Urinary bladder (tissue), 3 donors: ENCODE measurements at regions not wholly inside any gene's neighbourhood (a gene's known extent, or its start where the extent isn't known, plus 50 kb on each side); places are given as distances from the start of the nearest gene placed in this dataset.

Experiments
- DNase-seq: peaks from one replicate; pipeline ENCODE4 v3.0.0-alpha.2; 2015; ENCODE audit errors: extremely low spot score
- H3K27ac ChIP-seq: one replicate; pipeline ENCODE4 v1.5.1; 2013; ENCODE audit warnings: low read depth, mild to moderate bottlenecking, moderate library complexity
- H3K36me3 ChIP-seq: one replicate; pipeline ENCODE4 v1.6.1; 2013; ENCODE audit warnings: mild to moderate bottlenecking, moderate library complexity; ENCODE audit not compliant: insufficient read depth
- H3K4me1 ChIP-seq: one replicate; pipeline ENCODE4 v1.6.1; 2013; ENCODE audit warnings: mild to moderate bottlenecking, moderate library complexity; ENCODE audit not compliant: insufficient read depth
- H3K4me3 ChIP-seq: one replicate; pipeline ENCODE4 v1.5.1; 2013; ENCODE audit warnings: low read depth, low read length
- WGBS: extraction: QIAGEN DNeasy Blood & Tissue Kit; methylation state at CpG from one replicate; pipeline ENCODE4 v1.1.7; 2013; 5-methylcytosine and 5-hydroxymethylcytosine counted together
- donor health status: healthy with polysubstance abuse.
- donor health status: healthy.

DNA sequence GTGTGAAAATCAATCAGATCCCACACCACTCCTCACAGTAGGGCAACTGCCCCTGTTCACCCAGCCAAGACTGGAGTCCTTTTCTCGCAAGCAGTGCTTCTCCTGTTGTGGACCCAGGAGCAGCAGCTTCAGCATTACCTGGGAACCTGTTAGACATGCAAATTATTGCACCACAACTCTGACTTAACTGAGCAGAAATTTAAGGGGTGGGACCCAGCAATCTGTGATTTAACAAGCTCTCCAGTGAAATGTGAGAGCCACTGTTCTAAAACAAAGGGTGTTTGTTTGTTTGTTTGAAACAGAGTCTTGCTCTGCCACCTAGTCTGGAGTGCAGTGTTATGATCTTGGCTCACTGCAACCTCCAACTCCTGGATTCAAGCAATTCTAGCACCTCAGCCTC lies 591.4 kb downstream of the SOX6 start:
- no peak overlapping the region for H3K27ac ChIP-seq
- H3K4me3 ChIP-seq = no peak overlapping the region
- H3K4me1 ChIP-seq = no peaks in the 10 kb centered on the region
- 94% methylated on average over 1 of the region's 1 CpG for WGBS
- no peaks in the 10 kb centered on the region for H3K36me3 ChIP-seq
- DNase-seq = no peak

GRCh38 chr11:15765530-15765929 lies 590.8 kb downstream of the SOX6 start:
- no peaks in the 10 kb centered on the region for H3K4me1 ChIP-seq
- whole genome bisulfite sequencing = 84% methylated on average over 3 of the region's 3 CpGs
- H3K36me3 ChIP-seq = no peaks in the 10 kb centered on the region
- no peak overlapping the region for H3K4me3 ChIP-seq
- DNase-seq = no peak
- H3K27ac ChIP-seq = no peak overlapping the region

DNA sequence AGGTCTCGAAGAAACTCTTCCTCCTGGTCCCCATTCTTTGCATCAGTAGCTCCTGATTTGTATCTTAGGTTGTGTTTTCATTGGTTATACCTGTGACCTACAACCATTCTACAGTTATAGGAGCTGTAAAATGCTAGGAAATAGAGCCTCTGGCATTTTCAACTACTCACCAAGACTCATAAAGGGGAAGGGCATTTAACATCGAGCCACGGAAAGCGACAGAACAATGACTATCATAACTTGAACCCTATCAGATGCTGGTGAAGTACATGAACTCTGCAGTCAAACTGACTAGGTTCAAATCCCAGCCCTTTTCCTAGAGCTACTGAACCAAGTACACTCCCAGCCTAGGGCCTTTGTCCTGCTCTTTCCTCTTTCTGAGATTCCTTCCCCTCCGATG lies 588.0 kb downstream of the SOX6 start:
- no peak for DNase-seq
- no peak overlapping the region for H3K27ac ChIP-seq
- 95% methylated on average over 5 of the region's 5 CpGs for WGBS
- H3K36me3 ChIP-seq = no peaks in the 10 kb centered on the region
- no peak overlapping the region for H3K4me3 ChIP-seq
- no peaks in the 10 kb centered on the region for H3K4me1 ChIP-seq

GRCh38 chr11:15769203-15769602 lies 587.1 kb downstream of the SOX6 start:
- no peaks in the 10 kb centered on the region for H3K36me3 ChIP-seq
- no peak overlapping the region for H3K4me3 ChIP-seq
- 86% methylated on average over 3 of the region's 3 CpGs for WGBS
- H3K4me1 ChIP-seq = no peaks in the 10 kb centered on the region
- no peak overlapping the region for H3K27ac ChIP-seq
- peak; percentile 57 for DNase-seq

- WGBS = 94% methylated on average over 1 of the region's 1 CpG
- Histone ChIP-seq H3K36me3 (no peaks in the 10 kb centered on the region), H3K27ac (no peak overlapping the region), H3K4me3 (no peak overlapping the region), H3K4me1 (no peaks in the 10 kb centered on the region)
- DNase-seq = no peak
These were observed 585.4 kb downstream of the SOX6 start for GRCh38 chr11:15770798-15771414.

DNA sequence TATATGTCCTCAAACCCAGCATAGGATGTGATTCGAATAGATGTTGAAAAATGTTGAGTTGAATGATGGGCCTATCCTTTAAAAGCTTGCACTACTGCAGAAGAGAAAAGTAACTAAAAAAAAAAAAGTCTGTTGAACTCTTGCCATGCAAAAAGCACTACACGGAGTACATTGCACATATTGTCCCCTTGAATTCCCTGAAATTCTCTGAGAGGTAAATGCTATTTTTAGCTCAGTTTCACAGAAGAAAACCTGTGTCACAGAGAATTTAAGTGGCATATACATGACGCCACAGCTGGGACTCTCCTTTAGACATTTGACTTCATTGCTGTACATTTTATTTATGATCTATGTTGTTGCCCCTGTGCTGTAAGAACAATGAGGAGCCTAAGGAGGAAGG lies 583.8 kb downstream of the SOX6 start:
- no peak overlapping the region for H3K4me3 ChIP-seq
- DNase-seq = no peak
- H3K27ac ChIP-seq = no peak overlapping the region
- no peaks in the 10 kb centered on the region for H3K36me3 ChIP-seq
- no peaks in the 10 kb centered on the region for H3K4me1 ChIP-seq
- 91% methylated on average over 3 of the region's 3 CpGs for WGBS

GRCh38 chr11:15772981-15773380 lies 583.4 kb downstream of the SOX6 start:
- H3K4me3 ChIP-seq = no peak overlapping the region
- H3K4me1 ChIP-seq = no peaks in the 10 kb centered on the region
- no peak overlapping the region for H3K27ac ChIP-seq
- DNase-seq = no peak
- H3K36me3 ChIP-seq = no peaks in the 10 kb centered on the region

- no peaks in the 10 kb centered on the region for H3K36me3 ChIP-seq
- WGBS = 63% methylated on average over 13 of the region's 13 CpGs
- no peak overlapping the region for H3K27ac ChIP-seq
These were observed 582.6 kb downstream of the SOX6 start for GRCh38 chr11:15773476-15774387.

DNA sequence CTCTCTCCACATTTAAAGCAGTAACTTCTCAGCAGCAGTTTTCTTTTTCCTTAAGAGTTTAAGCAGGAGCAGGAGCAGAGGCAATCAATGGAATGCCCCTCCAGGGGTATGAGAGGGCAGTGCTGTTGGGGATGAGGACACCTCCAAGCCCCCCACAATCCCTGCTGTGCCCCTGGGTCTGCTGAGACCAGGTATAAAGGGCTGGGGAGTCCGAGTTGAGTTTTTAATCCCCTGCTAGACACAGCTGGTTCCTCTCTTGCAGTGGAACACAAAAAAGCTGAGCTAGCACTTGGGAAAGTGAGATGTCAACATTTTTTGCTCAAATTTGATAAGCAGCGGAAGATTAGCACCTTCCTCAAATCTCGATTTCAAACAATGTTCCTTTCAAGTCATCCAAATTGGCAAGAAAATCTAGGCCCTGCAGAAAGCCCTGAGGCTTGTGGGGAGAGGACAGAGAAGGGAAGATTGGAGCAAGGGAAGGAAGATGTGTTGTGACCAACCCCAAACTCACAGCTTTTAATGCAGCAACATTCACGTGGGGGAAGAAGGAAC lies 581.9 kb downstream of the SOX6 start:
- Histone ChIP-seq H3K4me1 (no peaks in the 10 kb centered on the region), H3K27ac (no peak overlapping the region)
- no peak for DNase-seq

More at GRCh38 chr11:15773476-15774387, 582.6 kb downstream of the SOX6 start:
- Histone ChIP-seq H3K4me1 (no peaks in the 10 kb centered on the region), H3K4me3 (no peak overlapping the region)
- DNase-seq = no peak

DNA sequence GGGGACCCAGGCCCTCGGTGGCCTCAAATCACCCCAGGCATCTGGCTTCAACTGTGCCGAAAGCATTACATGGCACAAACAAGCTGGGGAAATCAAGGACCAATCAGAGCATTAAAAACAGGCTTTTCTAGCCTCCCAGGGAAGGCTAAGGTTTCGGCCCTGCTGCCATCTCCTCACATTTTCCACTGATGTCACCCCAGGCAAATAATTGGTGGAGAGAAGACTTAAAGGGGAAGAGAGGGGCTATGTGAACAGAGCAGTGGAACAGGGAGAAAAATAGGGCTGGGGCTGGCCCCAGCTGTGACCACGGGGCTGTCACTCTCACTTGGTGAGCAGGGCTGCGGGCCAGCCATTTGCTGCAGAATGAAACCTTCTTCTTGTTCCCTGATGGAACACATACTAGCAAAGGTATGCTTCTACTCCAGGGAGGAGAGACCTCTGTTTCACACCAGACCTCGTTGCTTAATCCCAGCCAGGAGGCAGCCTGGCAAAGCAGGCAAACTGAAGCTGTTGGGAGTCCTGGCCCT lies 581.3 kb downstream of the SOX6 start:
- Histone ChIP-seq H3K4me3 (no peak overlapping the region), H3K4me1 (no peaks in the 10 kb centered on the region), H3K36me3 (no peaks in the 10 kb centered on the region), H3K27ac (no peak overlapping the region)
- WGBS = 66% methylated on average over 6 of the region's 6 CpGs
- no peak for DNase-seq

More for the DNA sequence above, 581.9 kb downstream of the SOX6 start:
- WGBS = 38% methylated on average over 4 of the region's 4 CpGs
- H3K4me3 ChIP-seq = no peak overlapping the region
- no peaks in the 10 kb centered on the region for H3K36me3 ChIP-seq

GRCh38 chr11:15775797-15776196 lies 580.5 kb downstream of the SOX6 start:
- Histone ChIP-seq H3K27ac (no peak overlapping the region), H3K4me1 (no peaks in the 10 kb centered on the region), H3K36me3 (no peaks in the 10 kb centered on the region), H3K4me3 (no peak overlapping the region)
- no peak for DNase-seq
- 90% methylated on average over 2 of the region's 2 CpGs for WGBS

- DNase-seq = no peak
- 78% methylated on average over 1 of the region's 1 CpG for WGBS
- Histone ChIP-seq H3K4me3 (no peak overlapping the region), H3K4me1 (no peaks in the 10 kb centered on the region), H3K27ac (no peak overlapping the region), H3K36me3 (no peaks in the 10 kb centered on the region)
These were observed 580.0 kb downstream of the SOX6 start for GRCh38 chr11:15776366-15776765.

- WGBS = 70% methylated on average over 2 of the region's 2 CpGs
- Histone ChIP-seq H3K4me1 (no peaks in the 10 kb centered on the region), H3K4me3 (no peak overlapping the region), H3K27ac (no peak overlapping the region), H3K36me3 (no peaks in the 10 kb centered on the region)
- no peak for DNase-seq
These were observed 576.8 kb downstream of the SOX6 start for GRCh38 chr11:15779518-15779917.

- 69% methylated on average over 5 of the region's 5 CpGs for WGBS
- H3K27ac ChIP-seq = no peak overlapping the region
- DNase-seq = no peak
- no peaks in the 10 kb centered on the region for H3K4me1 ChIP-seq
- H3K36me3 ChIP-seq = no peaks in the 10 kb centered on the region
- H3K4me3 ChIP-seq = no peak overlapping the region
These were observed 576.0 kb downstream of the SOX6 start for GRCh38 chr11:15780382-15780781.
